ENCODE measurements at regions not wholly inside any gene's neighbourhood (a gene's known extent, or its start where the extent isn't known, plus 50 kb on each side); places are given as distances from the start of the nearest gene placed in this dataset.

DNA sequence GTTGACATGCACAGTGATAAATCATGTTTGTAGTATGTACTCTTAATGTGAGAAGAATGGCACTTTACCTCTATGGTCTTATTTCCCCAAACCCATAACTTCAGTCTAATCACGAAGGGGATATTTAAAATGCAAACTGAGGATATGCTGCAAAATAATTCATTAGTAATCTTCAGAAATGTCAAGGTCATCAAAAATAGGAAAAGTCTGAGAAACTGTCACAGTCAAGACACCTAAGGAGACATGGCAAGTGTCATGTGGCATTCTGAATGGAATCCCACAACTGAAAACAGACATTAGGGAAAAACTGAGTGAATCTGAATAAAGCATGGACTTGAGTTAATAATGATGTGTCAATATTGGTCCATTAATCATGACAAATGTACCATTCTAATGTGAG, 605.5 kb upstream of the ANKRD30A start:
- no peaks in the 10 kb centered on the region for H3K4me1 ChIP-seq (ENCODE audit: control insufficient read depth in 1 of 2, extremely low read depth in 1 of 2, insufficient read depth in 2 of 2, low read length in 2 of 2)

DNA sequence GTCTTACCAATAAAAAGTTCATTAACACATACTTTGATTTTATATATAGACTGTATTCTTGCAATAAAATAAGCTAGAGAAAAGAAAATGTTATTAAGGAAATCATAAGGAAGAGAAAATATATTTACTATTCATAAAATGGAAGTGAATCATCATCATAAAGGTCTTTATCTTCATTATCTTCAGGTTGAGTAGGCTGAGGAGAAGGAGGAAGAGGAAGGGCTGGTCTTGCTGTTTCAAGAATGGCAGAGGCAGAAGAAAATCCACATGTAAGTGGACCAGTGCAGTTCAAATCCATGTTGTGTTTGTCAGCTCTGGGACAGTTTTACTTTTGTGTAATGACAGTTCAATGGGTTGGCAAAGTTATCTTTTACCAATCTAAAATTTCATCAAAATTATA, 609.1 kb upstream of the ANKRD30A start:
- Histone ChIP-seq H3K9me3 (no peaks in the 10 kb centered on the region), H3K36me3 (ENCODE audit: control insufficient read depth in 2 of 2, extremely low read depth in 1 of 2, insufficient read depth in 1 of 2, low read length in 1 of 2) (no peaks in the 10 kb centered on the region), H3K27me3 (replicated peaks in 1 of 2; ENCODE audit: control insufficient read depth in 2 of 2, extremely low read depth in 1 of 2, insufficient read depth in 2 of 2, low read length in 1 of 2) (no peaks in the 10 kb centered on the region), H3K4me3 (ENCODE audit: control insufficient read depth in 1 of 2, extremely low read depth in 1 of 2, low read length in 1 of 2) (no peak overlapping the region), H3K4me1 (ENCODE audit: control insufficient read depth in 1 of 2, extremely low read depth in 1 of 2, insufficient read depth in 2 of 2, low read length in 2 of 2) (no peaks in the 10 kb centered on the region), H3K27ac (ENCODE audit: low read length) (no peak overlapping the region)
- ATAC-seq (replicated peaks in 1 of 4) = no peak
- Mint-ChIP-seq H3K27ac (no peak overlapping the region), H3K4me3 (no peak overlapping the region), H3K4me1 (no peaks in the 10 kb centered on the region), H3K27me3 (no peaks in the 10 kb centered on the region), H3K9me3 (peaks cover 12 to 20% (median 14%) of the 10 kb centered on the region in 3 donors), H3K36me3 (no peaks in the 10 kb centered on the region)
- CTCF ChIA-PET = no interaction called here
- POLR2A ChIA-PET = no interaction called here
- DNase-seq = no peak

More for the DNA sequence above, 605.5 kb upstream of the ANKRD30A start:
- no peaks in the 10 kb centered on the region for H3K27me3 Mint-ChIP-seq
- POLR2A ChIA-PET = no interaction called here
- no peaks in the 10 kb centered on the region for H3K4me1 Mint-ChIP-seq
- H3K27ac Mint-ChIP-seq = no peak overlapping the region
- WGBS (ENCODE audit: insufficient coverage) = no CpG with 5 or more reads among the region's 1 CpG
- CTCF ChIA-PET = no interaction called here
- H3K4me3 Mint-ChIP-seq = no peak overlapping the region
- ATAC-seq (replicated peaks in 1 of 4) = no peak
- H3K36me3 Mint-ChIP-seq = no peaks in the 10 kb centered on the region
- Histone ChIP-seq H3K36me3 (ENCODE audit: control insufficient read depth in 2 of 2, extremely low read depth in 1 of 2, insufficient read depth in 1 of 2, low read length in 1 of 2) (no peaks in the 10 kb centered on the region), H3K27ac (ENCODE audit: low read length) (no peak overlapping the region), H3K27me3 (replicated peaks in 1 of 2; ENCODE audit: control insufficient read depth in 2 of 2, extremely low read depth in 1 of 2, insufficient read depth in 2 of 2, low read length in 1 of 2) (no peaks in the 10 kb centered on the region), H3K9me3 (no peaks in the 10 kb centered on the region), H3K4me3 (ENCODE audit: control insufficient read depth in 1 of 2, extremely low read depth in 1 of 2, low read length in 1 of 2) (no peak overlapping the region)
- DNase-seq = no peak
- peaks cover 9 to 21% (median 10%) of the 10 kb centered on the region in 3 donors for H3K9me3 Mint-ChIP-seq

DNA sequence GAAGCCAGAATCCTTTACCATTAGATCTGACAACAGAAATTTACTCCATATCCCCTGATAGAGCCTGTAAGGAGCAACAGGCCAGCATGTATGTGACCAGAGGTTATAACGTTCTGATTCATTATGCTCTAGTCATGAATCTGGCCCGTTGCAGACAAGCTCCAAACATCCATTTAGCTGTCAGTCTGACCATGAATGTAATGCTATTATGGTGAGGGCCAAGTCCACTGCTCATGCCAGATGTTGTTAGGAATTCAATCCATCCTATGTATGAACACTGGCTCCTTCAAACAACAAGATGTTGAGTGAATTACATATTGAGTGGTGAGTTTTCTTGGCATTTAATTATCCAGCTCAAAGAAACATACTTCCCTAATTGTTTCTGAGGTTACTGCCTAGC, 610.1 kb upstream of the ANKRD30A start:
- Mint-ChIP-seq H3K36me3 (no peaks in the 10 kb centered on the region), H3K27me3 (no peaks in the 10 kb centered on the region), H3K4me3 (no peak overlapping the region), H3K27ac (no peak overlapping the region), H3K9me3 (peaks cover 12 to 20% (median 14%) of the 10 kb centered on the region in 3 donors), H3K4me1 (no peaks in the 10 kb centered on the region)
- no peak for DNase-seq
- no peak overlapping the region for H3K27ac ChIP-seq (ENCODE audit: low read length)
- ChIA-PET CTCF (no interaction called here), POLR2A (no interaction called here)
- H3K36me3 ChIP-seq (ENCODE audit: control insufficient read depth in 2 of 2, extremely low read depth in 1 of 2, insufficient read depth in 1 of 2, low read length in 1 of 2) = no peaks in the 10 kb centered on the region
- no peaks in the 10 kb centered on the region for H3K4me1 ChIP-seq (ENCODE audit: control insufficient read depth in 1 of 2, extremely low read depth in 1 of 2, insufficient read depth in 2 of 2, low read length in 2 of 2)
- no CpG with 5 or more reads among the region's 2 CpGs for WGBS (ENCODE audit: insufficient coverage)
- no peak overlapping the region for H3K4me3 ChIP-seq (ENCODE audit: control insufficient read depth in 1 of 2, extremely low read depth in 1 of 2, low read length in 1 of 2)
- no peak for ATAC-seq (replicated peaks in 1 of 4)
- H3K27me3 ChIP-seq (replicated peaks in 1 of 2; ENCODE audit: control insufficient read depth in 2 of 2, extremely low read depth in 1 of 2, insufficient read depth in 2 of 2, low read length in 1 of 2) = no peaks in the 10 kb centered on the region
- no peaks in the 10 kb centered on the region for H3K9me3 ChIP-seq

DNA sequence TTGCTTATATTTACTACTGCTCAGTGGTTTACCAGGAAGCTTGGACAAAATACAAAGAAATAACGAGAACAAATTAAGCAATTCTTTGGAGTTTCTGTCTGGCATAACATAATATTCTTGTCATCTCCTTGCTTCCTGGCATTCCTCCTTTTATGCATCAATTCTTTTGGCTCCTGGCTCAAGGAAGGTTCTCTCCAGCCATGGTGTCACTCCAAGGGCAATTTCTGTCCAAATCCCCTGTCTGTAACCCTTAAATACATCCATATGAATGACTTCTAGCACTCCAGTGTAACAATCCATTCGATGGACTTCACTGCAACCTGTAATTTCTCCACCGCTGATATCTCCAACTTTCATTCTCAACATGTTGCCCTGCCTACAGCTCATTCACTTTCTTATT, 617.7 kb upstream of the ANKRD30A start:
- CTCF ChIA-PET = no interaction called here
- no peaks in the 10 kb centered on the region for H3K4me1 ChIP-seq (ENCODE audit: control insufficient read depth in 1 of 2, extremely low read depth in 1 of 2, insufficient read depth in 2 of 2, low read length in 2 of 2)
- POLR2A ChIA-PET = no interaction called here
- no peaks in the 10 kb centered on the region for H3K9me3 ChIP-seq
- Mint-ChIP-seq H3K9me3 (peaks cover 6 to 15% (median 10%) of the 10 kb centered on the region in 3 donors), H3K4me3 (no peak overlapping the region), H3K36me3 (no peaks in the 10 kb centered on the region), H3K27ac (no peak overlapping the region), H3K27me3 (no peaks in the 10 kb centered on the region), H3K4me1 (no peaks in the 10 kb centered on the region)
- H3K27ac ChIP-seq (ENCODE audit: low read length) = no peak overlapping the region
- H3K4me3 ChIP-seq (ENCODE audit: control insufficient read depth in 1 of 2, extremely low read depth in 1 of 2, low read length in 1 of 2) = no peak overlapping the region
- no peak for DNase-seq
- no peaks in the 10 kb centered on the region for H3K36me3 ChIP-seq (ENCODE audit: control insufficient read depth in 2 of 2, extremely low read depth in 1 of 2, insufficient read depth in 1 of 2, low read length in 1 of 2)
- WGBS (ENCODE audit: insufficient coverage) = 74% methylated on average over 3 of the region's 3 CpGs
- H3K27me3 ChIP-seq (replicated peaks in 1 of 2; ENCODE audit: control insufficient read depth in 2 of 2, extremely low read depth in 1 of 2, insufficient read depth in 2 of 2, low read length in 1 of 2) = no peaks in the 10 kb centered on the region
- no peak for ATAC-seq (replicated peaks in 1 of 4)

DNA sequence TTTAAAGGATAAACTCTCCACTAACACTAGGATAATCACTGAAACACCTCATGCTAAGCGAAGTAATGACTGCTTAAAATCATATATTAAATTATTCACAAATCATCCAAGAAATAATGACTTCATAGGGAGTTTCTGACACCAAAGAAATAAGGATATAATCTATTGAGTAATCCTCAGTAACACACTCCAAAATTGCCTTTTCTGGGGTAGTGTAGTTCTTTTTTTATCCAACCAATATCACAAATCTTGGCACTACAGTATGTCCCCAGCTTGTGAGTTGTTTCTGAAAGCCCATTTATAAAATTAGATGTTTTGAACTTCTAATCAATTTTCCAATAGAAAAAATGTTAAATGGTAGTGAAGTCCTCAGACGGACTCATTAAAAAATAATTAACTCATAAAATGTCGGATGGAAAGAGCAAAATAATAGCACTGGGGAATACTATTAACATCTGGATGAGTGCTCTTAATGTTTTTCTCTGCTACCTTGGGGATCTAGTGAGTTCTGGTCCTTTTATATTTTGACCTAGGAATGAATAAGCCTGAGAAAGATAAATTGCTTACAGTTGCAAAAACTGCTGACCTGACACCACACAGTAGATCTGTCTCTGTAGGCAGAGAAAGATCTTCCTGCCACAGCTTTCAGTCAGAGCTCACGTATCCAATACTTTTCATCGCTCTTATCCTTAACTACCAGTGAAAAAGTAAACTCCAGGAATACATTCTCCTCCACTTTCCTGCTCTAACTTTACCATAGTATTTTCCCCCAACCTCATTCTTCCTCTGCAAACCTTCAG, 618.5 kb upstream of the ANKRD30A start:
- Histone ChIP-seq H3K36me3 (ENCODE audit: control insufficient read depth in 2 of 2, extremely low read depth in 1 of 2, insufficient read depth in 1 of 2, low read length in 1 of 2) (no peaks in the 10 kb centered on the region), H3K27ac (ENCODE audit: low read length) (no peak overlapping the region), H3K4me3 (ENCODE audit: control insufficient read depth in 1 of 2, extremely low read depth in 1 of 2, low read length in 1 of 2) (no peak overlapping the region), H3K4me1 (ENCODE audit: control insufficient read depth in 1 of 2, extremely low read depth in 1 of 2, insufficient read depth in 2 of 2, low read length in 2 of 2) (no peaks in the 10 kb centered on the region), H3K9me3 (no peaks in the 10 kb centered on the region), H3K27me3 (replicated peaks in 1 of 2; ENCODE audit: control insufficient read depth in 2 of 2, extremely low read depth in 1 of 2, insufficient read depth in 2 of 2, low read length in 1 of 2) (no peaks in the 10 kb centered on the region)
- 100% methylated on average over 2 of the region's 5 CpGs for WGBS (ENCODE audit: insufficient coverage)
- CTCF ChIA-PET = interaction anchor here in 1 of 2 donors (0.7 kb wide), 1 partner anchor 34 kb away, joined by 4 read pairs; no protein-coding TSS in a partner anchor
- Mint-ChIP-seq H3K4me1 (no peaks in the 10 kb centered on the region), H3K27ac (no peak overlapping the region), H3K27me3 (no peaks in the 10 kb centered on the region), H3K4me3 (no peak overlapping the region), H3K36me3 (no peaks in the 10 kb centered on the region), H3K9me3 (peaks cover 6 to 16% (median 10%) of the 10 kb centered on the region in 3 donors)
- DNase-seq (no peak), ATAC-seq (replicated peaks in 1 of 4) (no peak)
- POLR2A ChIA-PET = no interaction called here

DNA sequence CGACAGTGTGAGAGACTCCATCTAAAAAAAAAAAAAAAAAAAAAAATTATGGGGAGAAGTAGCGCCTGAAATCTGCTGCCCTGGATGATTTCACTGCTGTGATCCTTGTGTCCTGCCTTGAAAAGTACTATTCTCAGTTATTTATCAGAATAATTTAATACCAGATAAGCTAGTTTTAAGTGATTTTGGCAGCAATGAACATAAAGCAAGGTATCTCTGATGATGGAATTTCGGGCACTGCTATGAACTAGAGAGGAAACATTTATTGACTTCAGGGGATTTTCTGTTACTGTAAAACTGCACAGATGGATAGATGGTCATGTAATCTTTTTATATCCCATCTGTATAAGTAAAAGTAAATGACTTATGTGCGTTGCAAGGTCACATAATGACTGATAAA, 619.1 kb upstream of the ANKRD30A start:
- H3K9me3 Mint-ChIP-seq = peaks cover 6 to 21% (median 10%) of the 10 kb centered on the region in 3 donors
- no peaks in the 10 kb centered on the region for H3K4me1 ChIP-seq (ENCODE audit: control insufficient read depth in 1 of 2, extremely low read depth in 1 of 2, insufficient read depth in 2 of 2, low read length in 2 of 2)
- H3K4me3 Mint-ChIP-seq = no peak overlapping the region
- CTCF ChIA-PET = interaction anchor here in 1 of 2 donors (0.7 kb wide), 1 partner anchor 34 kb away, joined by 4 read pairs; no protein-coding TSS in a partner anchor
- DNase-seq = no peak
- H3K27ac ChIP-seq (ENCODE audit: low read length) = no peak overlapping the region
- H3K4me1 Mint-ChIP-seq = no peaks in the 10 kb centered on the region
- ATAC-seq (replicated peaks in 1 of 4) = no peak
- no peaks in the 10 kb centered on the region for H3K36me3 ChIP-seq (ENCODE audit: control insufficient read depth in 2 of 2, extremely low read depth in 1 of 2, insufficient read depth in 1 of 2, low read length in 1 of 2)
- no peaks in the 10 kb centered on the region for H3K36me3 Mint-ChIP-seq
- no peaks in the 10 kb centered on the region for H3K27me3 Mint-ChIP-seq
- H3K27me3 ChIP-seq (replicated peaks in 1 of 2; ENCODE audit: control insufficient read depth in 2 of 2, extremely low read depth in 1 of 2, insufficient read depth in 2 of 2, low read length in 1 of 2) = no peaks in the 10 kb centered on the region
- WGBS (ENCODE audit: insufficient coverage) = no CpG with 5 or more reads among the region's 4 CpGs
- no peak overlapping the region for H3K4me3 ChIP-seq (ENCODE audit: control insufficient read depth in 1 of 2, extremely low read depth in 1 of 2, low read length in 1 of 2)
- H3K9me3 ChIP-seq = no peaks in the 10 kb centered on the region
- no peak overlapping the region for H3K27ac Mint-ChIP-seq
- POLR2A ChIA-PET = no interaction called here

DNA sequence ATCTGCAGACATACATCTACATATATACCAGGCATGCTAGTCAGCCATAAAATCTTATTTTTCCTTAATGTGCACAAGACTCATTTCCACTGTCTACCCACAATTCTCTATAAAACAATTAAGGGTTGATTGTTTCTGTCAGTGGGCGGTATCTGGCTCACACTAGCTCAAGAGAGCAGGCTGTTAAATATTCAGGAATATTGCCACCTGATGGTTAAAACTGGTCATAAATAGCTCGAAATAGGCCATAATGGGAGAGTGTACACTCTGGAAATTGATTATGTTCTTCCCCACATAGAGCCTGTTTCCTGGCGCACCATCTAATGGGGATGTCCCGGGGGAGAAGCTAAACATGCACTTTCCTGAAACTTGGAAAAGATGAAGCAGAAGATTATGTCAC, 620.6 kb upstream of the ANKRD30A start:
- no peaks in the 10 kb centered on the region for H3K4me1 Mint-ChIP-seq
- H3K36me3 Mint-ChIP-seq = no peaks in the 10 kb centered on the region
- Histone ChIP-seq H3K27me3 (replicated peaks in 1 of 2; ENCODE audit: control insufficient read depth in 2 of 2, extremely low read depth in 1 of 2, insufficient read depth in 2 of 2, low read length in 1 of 2) (no peaks in the 10 kb centered on the region), H3K4me1 (ENCODE audit: control insufficient read depth in 1 of 2, extremely low read depth in 1 of 2, insufficient read depth in 2 of 2, low read length in 2 of 2) (no peaks in the 10 kb centered on the region), H3K27ac (ENCODE audit: low read length) (no peak overlapping the region), H3K4me3 (ENCODE audit: control insufficient read depth in 1 of 2, extremely low read depth in 1 of 2, low read length in 1 of 2) (no peak overlapping the region), H3K36me3 (ENCODE audit: control insufficient read depth in 2 of 2, extremely low read depth in 1 of 2, insufficient read depth in 1 of 2, low read length in 1 of 2) (no peaks in the 10 kb centered on the region), H3K9me3 (no peaks in the 10 kb centered on the region)
- H3K27ac Mint-ChIP-seq = no peak overlapping the region
- DNase-seq (no peak), ATAC-seq (replicated peaks in 1 of 4) (no peak)
- WGBS (ENCODE audit: insufficient coverage) = 100% methylated on average over 1 of the region's 4 CpGs
- H3K9me3 Mint-ChIP-seq = peaks cover 6 to 21% (median 13%) of the 10 kb centered on the region in 3 donors
- no peaks in the 10 kb centered on the region for H3K27me3 Mint-ChIP-seq
- ChIA-PET CTCF (no interaction called here), POLR2A (no interaction called here)
- no peak overlapping the region for H3K4me3 Mint-ChIP-seq
